ENCODE measurements at regions not wholly inside any gene's neighbourhood (a gene's known extent, or its start where the extent isn't known, plus 50 kb on each side); places are given as distances from the start of the nearest gene placed in this dataset.

DNA sequence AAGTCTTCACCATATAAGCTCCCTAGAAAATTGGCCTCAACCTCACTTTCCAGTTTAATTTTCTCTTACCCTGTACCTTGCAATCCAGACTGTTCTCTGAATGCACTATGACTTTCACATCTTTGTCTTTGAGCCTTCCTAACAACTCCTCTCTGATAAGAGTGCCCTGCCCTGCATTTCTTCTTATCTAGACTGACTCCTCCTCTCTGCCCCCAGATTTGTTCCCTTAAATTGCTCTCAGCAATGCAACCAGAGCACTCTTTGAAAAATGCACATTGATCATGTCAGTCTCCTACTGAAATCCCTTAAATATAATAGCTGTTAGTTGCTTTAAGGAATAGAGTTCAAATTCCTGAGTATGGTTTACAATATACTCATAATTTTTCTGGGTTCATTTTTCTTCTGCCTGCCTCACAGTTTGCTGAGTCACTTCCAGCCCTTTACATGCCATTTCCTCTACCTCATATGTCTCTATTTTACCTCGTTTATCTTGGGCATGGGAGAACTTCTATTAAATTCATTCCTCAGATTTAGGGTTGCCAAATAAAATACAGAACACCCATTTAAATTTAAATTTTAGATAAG is 582.7 kb upstream of the AADAT start (continued):
- TF ChIP-seq ZNF274 (IDR thresholded peaks at IDR 0.05; ENCODE audit: low read depth, low read length) (no peak), ELF1 (IDR thresholded peaks at IDR 0.05; ENCODE audit: borderline replicate concordance, low read depth) (no peak), EZH2phosphoT487 (IDR thresholded peaks at IDR 0.05; ENCODE audit: borderline replicate concordance) (no peak)

DNA sequence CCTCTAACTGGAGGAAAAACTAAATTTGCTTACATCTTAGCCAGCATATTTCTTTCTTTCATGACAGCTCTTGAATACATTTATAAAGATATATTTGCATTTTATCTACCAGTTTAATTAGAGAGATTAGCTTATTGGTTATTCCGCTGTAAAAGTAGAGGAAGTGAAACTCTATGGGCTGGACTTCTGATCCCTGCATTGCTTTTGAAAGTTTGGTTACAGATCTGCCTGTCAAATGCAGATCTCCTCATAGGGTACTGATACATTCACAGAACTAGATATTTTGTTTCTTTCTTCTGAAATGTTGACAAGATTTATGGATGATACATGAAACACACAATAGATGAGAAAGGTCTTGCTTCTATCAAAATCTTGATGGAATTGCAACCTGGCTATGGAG is 581.4 kb upstream of the AADAT start:
- no peak for DNase-seq (ENCODE audit: low read depth, low spot score)
- intact Hi-C loops (cut with micrococcal nuclease): no loop called here
- Histone ChIP-seq H3K9me2 (ENCODE audit: insufficient read depth) (no peaks in the 10 kb centered on the region; the same call in 1 of the 2 replicates), H3K9me3 (ENCODE audit: control insufficient read depth in 1 of 2, insufficient read depth in 1 of 2, low read depth in 1 of 2, low read length in 2 of 2) (no peaks in the 10 kb centered on the region), H3K9ac (ENCODE audit: low read length) (no peak overlapping the region), H2AFZ (ENCODE audit: low read depth, low read length, poor library complexity, severe bottlenecking) (no peak overlapping the region), H3K27me3 (ENCODE audit: insufficient read depth, low read length) (no peaks in the 10 kb centered on the region), H3K36me3 (ENCODE audit: control insufficient read depth in 1 of 2, insufficient read depth in 2 of 2, low read length in 2 of 2) (no peaks in the 10 kb centered on the region), H3K4me3 (replicated peaks in 1 of 2; ENCODE audit: low read depth in 1 of 2, low read length in 2 of 2) (no peak overlapping the region), H3K27ac (ENCODE audit: low read depth, low read length) (no peak overlapping the region), H3K4me2 (ENCODE audit: low read length) (no peak overlapping the region), H3K4me1 (ENCODE audit: control insufficient read depth in 1 of 2, insufficient read depth in 2 of 2, low read length in 2 of 2) (peaks cover 0 to 9% of the 10 kb centered on the region in 2 experiments; a peak in 2 of 4 replicates), H3K79me2 (ENCODE audit: insufficient read depth, low read length) (no peaks in the 10 kb centered on the region), H4K20me1 (ENCODE audit: insufficient read depth) (no peaks in the 10 kb centered on the region)
- no TSS peak for BruUV-seq (replicated peaks)
- ChIA-PET POLR2A (no interaction called here), CTCF (no interaction called here), RAD21 (ENCODE audit: low non-redundant PET in 1 of 2, low total read pairs in 2 of 2, uncharacterized antibody in 2 of 2, unreplicated experiment in 2 of 2) (no interaction called here)
- ATAC-seq: no peak
- no peak for TF ChIP-seq SRF (IDR thresholded peaks at IDR 0.05; ENCODE audit: low read depth)

DNA sequence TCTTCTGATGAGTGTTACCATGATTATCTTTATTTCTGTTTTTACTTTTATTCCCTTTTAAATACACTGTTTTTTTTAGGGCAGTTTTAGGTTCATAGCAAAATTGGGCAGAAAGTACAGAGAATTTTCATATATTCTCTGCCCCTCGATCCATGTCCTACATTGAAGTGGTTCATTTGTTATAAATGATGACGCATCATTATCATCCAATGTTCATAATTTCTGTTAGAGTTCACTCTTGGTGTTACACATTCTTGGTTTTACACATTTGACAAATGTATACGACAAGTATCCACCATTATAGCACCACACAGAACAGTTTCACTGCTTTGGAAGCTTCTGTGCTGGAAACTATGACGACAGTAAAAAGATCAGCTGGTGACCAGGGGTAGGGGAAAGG is 578.1 kb upstream of the AADAT start:
- Histone ChIP-seq H3K9me2 (ENCODE audit: insufficient read depth) (no peaks in the 10 kb centered on the region), H2AFZ (ENCODE audit: low read depth, low read length, poor library complexity, severe bottlenecking) (no peak overlapping the region), H3K4me2 (ENCODE audit: low read length) (no peak overlapping the region), H3K4me1 (ENCODE audit: control insufficient read depth in 1 of 2, insufficient read depth in 2 of 2, low read length in 2 of 2) (peaks cover 0 to 6% of the 10 kb centered on the region in 2 experiments; a peak in 2 of 4 replicates), H3K27me3 (ENCODE audit: insufficient read depth, low read length) (no peaks in the 10 kb centered on the region), H3K9ac (ENCODE audit: low read length) (no peak overlapping the region), H4K20me1 (ENCODE audit: insufficient read depth) (no peaks in the 10 kb centered on the region), H3K36me3 (ENCODE audit: control insufficient read depth in 1 of 2, insufficient read depth in 2 of 2, low read length in 2 of 2) (no peaks in the 10 kb centered on the region), H3K27ac (ENCODE audit: low read depth, low read length) (no peak overlapping the region), H3K79me2 (ENCODE audit: insufficient read depth, low read length) (no peaks in the 10 kb centered on the region), H3K9me3 (ENCODE audit: control insufficient read depth in 1 of 2, insufficient read depth in 1 of 2, low read depth in 1 of 2, low read length in 2 of 2) (no peaks in the 10 kb centered on the region), H3K4me3 (replicated peaks in 1 of 2; ENCODE audit: low read depth in 1 of 2, low read length in 2 of 2) (no peak overlapping the region)
- ATAC-seq: no peak
- ChIA-PET POLR2A (no interaction called here), RAD21 (ENCODE audit: low non-redundant PET in 1 of 2, low total read pairs in 2 of 2, uncharacterized antibody in 2 of 2, unreplicated experiment in 2 of 2) (no interaction called here), CTCF (no interaction called here)
- intact Hi-C loops (cut with micrococcal nuclease): no loop called here
- no peak for DNase-seq (ENCODE audit: low read depth, low spot score)
- no peak for TF ChIP-seq JUND (IDR thresholded peaks at IDR 0.05)
- BruUV-seq (replicated peaks): no TSS peak
